ENCODE measurements at regions not wholly inside any gene's neighbourhood (a gene's known extent, or its start where the extent isn't known, plus 50 kb on each side); places are given as distances from the start of the nearest gene placed in this dataset.

DNA sequence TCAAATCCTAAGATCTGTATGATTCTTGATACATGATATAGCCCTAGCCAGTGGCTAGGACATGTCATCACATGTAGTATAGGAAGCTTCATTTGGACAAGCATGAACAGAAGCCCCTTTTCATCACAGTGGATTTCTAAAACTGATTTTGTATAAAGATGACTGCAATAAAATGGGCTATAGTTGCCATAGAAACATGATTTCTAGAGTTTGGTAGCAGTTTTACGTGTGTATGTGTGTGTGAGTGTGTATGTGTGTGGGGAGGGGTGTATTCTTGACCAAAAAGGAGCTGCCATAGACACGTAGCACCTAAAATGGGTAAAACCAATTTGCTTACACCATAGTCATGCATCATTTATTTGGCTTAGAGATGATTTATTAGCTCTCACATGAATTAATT, 200.5 kb upstream of the CNR1 start:
- no peak for DNase-seq (ENCODE audit: low spot score)
- H3K4me3 Mint-ChIP-seq (ENCODE audit: unreplicated experiment): no peak overlapping the region
- no peak overlapping the region for H3K27ac Mint-ChIP-seq (ENCODE audit: unreplicated experiment)
- no peaks in the 10 kb centered on the region for H3K36me3 Mint-ChIP-seq (ENCODE audit: low read depth)
- peaks cover 31% of the 10 kb centered on the region for H3K27me3 Mint-ChIP-seq (ENCODE audit: low read depth)
- peaks cover 3% of the 10 kb centered on the region for H3K4me1 Mint-ChIP-seq (ENCODE audit: low read depth)
- no peaks in the 10 kb centered on the region for H3K9me3 Mint-ChIP-seq (ENCODE audit: low read depth)
- TF ChIP-seq, protein P1, sequence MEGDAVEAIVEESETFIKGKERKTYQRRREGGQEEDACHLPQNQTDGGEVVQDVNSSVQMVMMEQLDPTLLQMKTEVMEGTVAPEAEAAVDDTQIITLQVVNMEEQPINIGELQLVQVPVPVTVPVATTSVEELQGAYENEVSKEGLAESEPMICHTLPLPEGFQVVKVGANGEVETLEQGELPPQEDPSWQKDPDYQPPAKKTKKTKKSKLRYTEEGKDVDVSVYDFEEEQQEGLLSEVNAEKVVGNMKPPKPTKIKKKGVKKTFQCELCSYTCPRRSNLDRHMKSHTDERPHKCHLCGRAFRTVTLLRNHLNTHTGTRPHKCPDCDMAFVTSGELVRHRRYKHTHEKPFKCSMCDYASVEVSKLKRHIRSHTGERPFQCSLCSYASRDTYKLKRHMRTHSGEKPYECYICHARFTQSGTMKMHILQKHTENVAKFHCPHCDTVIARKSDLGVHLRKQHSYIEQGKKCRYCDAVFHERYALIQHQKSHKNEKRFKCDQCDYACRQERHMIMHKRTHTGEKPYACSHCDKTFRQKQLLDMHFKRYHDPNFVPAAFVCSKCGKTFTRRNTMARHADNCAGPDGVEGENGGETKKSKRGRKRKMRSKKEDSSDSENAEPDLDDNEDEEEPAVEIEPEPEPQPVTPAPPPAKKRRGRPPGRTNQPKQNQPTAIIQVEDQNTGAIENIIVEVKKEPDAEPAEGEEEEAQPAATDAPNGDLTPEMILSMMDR (IDR thresholded peaks at IDR 0.05): no peak

DNA sequence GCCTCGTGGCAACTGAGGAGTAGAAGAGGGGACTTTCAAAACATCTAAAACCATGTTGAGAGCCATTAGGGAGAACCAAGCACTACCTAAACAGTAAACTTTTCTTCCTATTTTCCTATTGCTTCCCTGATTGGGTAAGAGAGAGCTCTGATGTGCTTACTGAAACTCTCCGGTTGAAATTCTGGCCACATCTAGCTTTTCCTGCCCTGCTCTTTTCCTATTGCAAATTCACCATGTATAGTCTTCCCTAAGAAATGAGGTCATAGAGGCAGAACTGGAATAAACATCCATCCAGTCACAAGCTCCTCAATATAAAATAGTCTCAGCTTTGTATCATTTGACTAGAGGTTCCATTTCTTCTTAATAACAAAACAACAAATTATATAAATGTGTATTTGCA, 199.5 kb upstream of the CNR1 start:
- Mint-ChIP-seq H3K4me3 (ENCODE audit: unreplicated experiment) (no peak overlapping the region), H3K9me3 (ENCODE audit: low read depth) (no peaks in the 10 kb centered on the region), H3K4me1 (ENCODE audit: low read depth) (peaks cover 3% of the 10 kb centered on the region), H3K36me3 (ENCODE audit: low read depth) (no peaks in the 10 kb centered on the region), H3K27me3 (ENCODE audit: low read depth) (peaks cover 27% of the 10 kb centered on the region), H3K27ac (ENCODE audit: unreplicated experiment) (no peak overlapping the region)
- TF ChIP-seq, protein P1 (IDR thresholded peaks at IDR 0.05): no peak
- no peak for DNase-seq (ENCODE audit: low spot score)

DNA sequence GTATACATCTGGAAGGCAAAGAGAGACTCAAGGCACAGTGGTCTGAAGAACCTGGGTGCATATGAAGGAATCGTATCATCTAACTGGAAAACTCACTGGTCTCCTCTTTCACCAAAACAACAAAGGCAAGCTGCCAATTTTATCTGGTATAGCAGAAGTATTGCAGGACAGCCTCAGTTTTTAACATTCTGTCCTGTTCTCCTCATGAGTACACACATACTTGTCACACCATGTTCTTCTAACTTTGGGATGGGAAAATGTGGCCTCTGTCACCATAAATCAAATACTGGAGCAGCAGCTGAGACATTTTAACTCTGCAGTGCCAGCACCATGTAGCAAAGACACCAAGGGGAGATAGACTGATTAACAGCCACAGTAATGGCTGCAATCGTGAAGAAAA, 199.1 kb upstream of the CNR1 start:
- Mint-ChIP-seq H3K4me3 (ENCODE audit: unreplicated experiment) (no peak overlapping the region), H3K27ac (ENCODE audit: unreplicated experiment) (no peak overlapping the region), H3K4me1 (ENCODE audit: low read depth) (peaks cover 3% of the 10 kb centered on the region), H3K36me3 (ENCODE audit: low read depth) (no peaks in the 10 kb centered on the region), H3K9me3 (ENCODE audit: low read depth) (no peaks in the 10 kb centered on the region), H3K27me3 (ENCODE audit: low read depth) (peaks cover 27% of the 10 kb centered on the region)
- no peak for DNase-seq (ENCODE audit: low spot score)
- TF ChIP-seq, protein P1 (IDR thresholded peaks at IDR 0.05): no peak

DNA sequence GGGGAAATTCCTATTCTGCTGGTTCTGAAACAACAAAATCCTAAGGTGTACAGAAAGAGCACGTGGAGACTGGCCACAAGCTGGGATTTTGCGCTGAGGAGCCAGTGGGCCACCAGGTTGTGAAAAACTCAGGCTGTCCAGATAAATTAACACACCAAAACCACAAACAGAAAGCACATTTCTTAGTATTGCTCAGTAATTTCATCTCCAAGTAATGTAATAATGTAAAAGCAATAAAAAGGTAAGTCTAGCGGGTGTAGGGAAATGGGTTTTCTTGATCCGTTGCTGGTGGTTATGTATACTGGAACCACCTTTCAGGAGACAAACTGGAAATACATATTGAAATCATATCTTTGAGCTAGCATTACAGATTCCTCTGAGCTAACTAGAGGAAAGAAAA, 195.6 kb upstream of the CNR1 start:
- no peak for DNase-seq (ENCODE audit: low spot score)
- H3K4me3 Mint-ChIP-seq (ENCODE audit: unreplicated experiment): no peak overlapping the region
- no peaks in the 10 kb centered on the region for H3K4me1 Mint-ChIP-seq (ENCODE audit: low read depth)
- TF ChIP-seq, protein P1 (IDR thresholded peaks at IDR 0.05): no peak
- no peak overlapping the region for H3K27ac Mint-ChIP-seq (ENCODE audit: unreplicated experiment)
- no peaks in the 10 kb centered on the region for H3K36me3 Mint-ChIP-seq (ENCODE audit: low read depth)
- no peaks in the 10 kb centered on the region for H3K9me3 Mint-ChIP-seq (ENCODE audit: low read depth)
- peaks cover 21% of the 10 kb centered on the region for H3K27me3 Mint-ChIP-seq (ENCODE audit: low read depth)

DNA sequence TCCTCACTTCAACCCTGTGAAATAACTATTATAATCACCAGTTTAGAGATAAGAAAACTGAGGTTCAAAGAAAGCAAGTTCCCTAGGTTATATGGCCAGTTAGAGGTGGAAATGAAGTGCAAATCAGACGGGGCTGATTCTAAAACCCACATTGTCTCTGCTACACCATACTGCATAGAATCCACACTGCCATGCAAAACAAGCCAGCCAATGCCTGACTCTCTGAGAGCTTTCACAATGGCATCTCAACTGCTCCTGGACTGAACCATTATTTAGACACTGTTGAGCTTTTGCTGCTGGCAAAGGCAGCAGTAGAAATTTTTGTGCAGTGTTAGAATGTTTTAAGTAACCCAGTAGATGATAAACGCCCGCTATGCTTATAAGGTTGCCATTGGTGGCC, 195.2 kb upstream of the CNR1 start:
- no peak overlapping the region for H3K27ac Mint-ChIP-seq (ENCODE audit: unreplicated experiment)
- no peak for DNase-seq (ENCODE audit: low spot score)
- H3K36me3 Mint-ChIP-seq (ENCODE audit: low read depth): no peaks in the 10 kb centered on the region
- no peak overlapping the region for H3K4me3 Mint-ChIP-seq (ENCODE audit: unreplicated experiment)
- peaks cover 19% of the 10 kb centered on the region for H3K27me3 Mint-ChIP-seq (ENCODE audit: low read depth)
- TF ChIP-seq, protein P1 (IDR thresholded peaks at IDR 0.05): no peak
- H3K9me3 Mint-ChIP-seq (ENCODE audit: low read depth): no peaks in the 10 kb centered on the region
- no peaks in the 10 kb centered on the region for H3K4me1 Mint-ChIP-seq (ENCODE audit: low read depth)

Measured in chondrocyte (in vitro differentiated cells).